ENCODE measurements at regions not wholly inside any gene's neighbourhood (a gene's known extent, or its start where the extent isn't known, plus 50 kb on each side); places are given as distances from the start of the nearest gene placed in this dataset.
A peak's percentile ranks its signal among the peaks of the same experiment; 100 is the strongest.

GRCh38 chr17:73827627-73828291 lies 183.5 kb upstream of the SDK2 start:
- ChIA-PET POLR2A (ENCODE audit: low non-redundant PET) (no interaction called here), CTCF (interaction anchor here (0.6 to 0.7 kb wide), 2 partner anchors 395 to 397 kb away, joined by 3 read pairs; no protein-coding TSS in a partner anchor)
- H3K27ac ChIP-seq: peak overlapping the region; percentile 60
- DNase-seq (ENCODE audit: low spot score): no peak
- no peak for TF ChIP-seq CTCF (conservative IDR thresholded peaks at IDR 0.05; ENCODE audit: low read depth)

- CTCF ChIA-PET: no interaction called here
Measured at GRCh38 chr17:73829676-73830280, 185.5 kb upstream of the SDK2 start.

GRCh38 chr17:73831699-73832098 lies 187.5 kb upstream of the SDK2 start:
- no peak for DNase-seq (ENCODE audit: low spot score)
- ChIA-PET POLR2A (ENCODE audit: low non-redundant PET) (no interaction called here), CTCF (no interaction called here)
- TF ChIP-seq CTCF (conservative IDR thresholded peaks at IDR 0.05; ENCODE audit: low read depth): no peak
- no peak overlapping the region for H3K27ac ChIP-seq

More at GRCh38 chr17:73829676-73830280, 185.5 kb upstream of the SDK2 start:
- no peak overlapping the region for H3K27ac ChIP-seq
- DNase-seq (ENCODE audit: low spot score): no peak
- POLR2A ChIA-PET (ENCODE audit: low non-redundant PET): no interaction called here
- TF ChIP-seq CTCF (conservative IDR thresholded peaks at IDR 0.05; ENCODE audit: low read depth): no peak

DNA sequence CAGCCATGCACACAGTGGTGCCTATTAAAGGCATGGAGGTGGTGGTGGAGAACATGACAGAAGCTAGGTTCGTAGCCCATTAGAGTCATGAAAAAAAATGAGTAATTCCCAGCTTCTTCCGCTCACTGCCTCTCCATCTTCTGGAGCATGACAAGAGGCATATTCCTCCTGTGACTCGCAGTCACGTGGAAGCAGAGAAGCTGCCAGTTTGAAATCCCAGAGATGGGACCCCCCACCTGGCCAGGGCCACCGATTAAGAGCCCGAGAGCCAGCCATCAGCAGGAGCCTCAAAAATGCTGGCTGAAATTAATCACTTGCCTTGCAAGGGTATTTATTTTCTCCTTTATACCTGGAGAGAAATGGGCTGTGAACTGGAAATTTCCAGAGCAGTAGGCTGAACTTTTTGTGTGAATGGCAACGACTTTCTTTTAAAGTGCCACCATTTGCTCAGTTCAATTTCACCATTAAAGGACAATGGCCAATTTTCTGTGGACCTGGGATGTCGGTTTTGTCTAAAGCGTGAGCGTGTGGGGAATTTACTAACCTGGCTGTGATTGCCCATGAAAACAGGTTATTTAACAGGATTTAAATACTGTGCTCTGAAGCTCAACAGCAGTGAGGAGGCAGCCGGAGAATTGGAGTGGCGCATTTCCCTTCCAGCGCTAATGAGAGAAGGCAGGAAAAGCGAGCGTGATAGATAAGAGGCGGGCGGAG lies 189.7 kb upstream of the SDK2 start:
- CTCF ChIA-PET: no interaction called here
- no peak for DNase-seq (ENCODE audit: low spot score)
- no peak overlapping the region for H3K27ac ChIP-seq
- POLR2A ChIA-PET (ENCODE audit: low non-redundant PET): no interaction called here
- TF ChIP-seq CTCF (conservative IDR thresholded peaks at IDR 0.05; ENCODE audit: low read depth): no peak

- ChIA-PET POLR2A (ENCODE audit: low non-redundant PET) (no interaction called here), CTCF (no interaction called here)
- DNase-seq (ENCODE audit: low spot score): no peak
- no peak for TF ChIP-seq CTCF (conservative IDR thresholded peaks at IDR 0.05; ENCODE audit: low read depth)
- H3K27ac ChIP-seq: no peak overlapping the region
Measured at GRCh38 chr17:73834684-73835343, 190.6 kb upstream of the SDK2 start.

DNA sequence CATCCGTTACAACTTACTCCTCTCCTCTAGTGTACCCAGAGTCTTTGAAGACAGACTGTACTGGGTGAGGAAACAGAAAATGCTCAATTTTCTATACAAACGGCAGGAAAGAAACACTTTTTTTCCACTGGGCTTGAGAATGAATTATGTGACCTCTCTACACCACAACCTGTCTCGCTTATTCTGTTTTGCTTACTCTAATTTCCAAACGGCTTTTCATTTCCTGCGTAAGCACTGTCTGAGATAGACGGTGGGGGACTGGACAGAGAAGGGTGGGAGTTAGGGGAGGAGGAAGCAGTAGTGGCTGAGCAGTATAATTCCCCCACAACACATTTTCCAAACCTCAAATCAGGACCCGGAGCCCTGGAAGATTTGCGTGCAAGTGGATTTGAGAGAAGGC lies 191.4 kb upstream of the SDK2 start:
- H3K27ac ChIP-seq: no peak overlapping the region
- ChIA-PET CTCF (no interaction called here), POLR2A (ENCODE audit: low non-redundant PET) (no interaction called here)
- TF ChIP-seq CTCF (conservative IDR thresholded peaks at IDR 0.05; ENCODE audit: low read depth): no peak
- DNase-seq (ENCODE audit: low spot score): no peak
